GM12874 (cell line): ENCODE measurements at regions not wholly inside any gene's neighbourhood (a gene's known extent, or its start where the extent isn't known, plus 50 kb on each side); places are given as distances from the start of the nearest gene placed in this dataset.

Experiments
- CTCF ChIP-seq: IDR thresholded peaks from 2 replicates; pipeline ENCODE4 v1.5.1; 2011; ENCODE audit warnings: low read depth, mild to moderate bottlenecking, control low read depth, low read length, moderate library complexity; ENCODE audit not compliant: insufficient read depth

GRCh38 chr4:22573198-22573597 lies 57.3 kb upstream of the ADGRA3 start:
- TF ChIP-seq CTCF: no peak

DNA sequence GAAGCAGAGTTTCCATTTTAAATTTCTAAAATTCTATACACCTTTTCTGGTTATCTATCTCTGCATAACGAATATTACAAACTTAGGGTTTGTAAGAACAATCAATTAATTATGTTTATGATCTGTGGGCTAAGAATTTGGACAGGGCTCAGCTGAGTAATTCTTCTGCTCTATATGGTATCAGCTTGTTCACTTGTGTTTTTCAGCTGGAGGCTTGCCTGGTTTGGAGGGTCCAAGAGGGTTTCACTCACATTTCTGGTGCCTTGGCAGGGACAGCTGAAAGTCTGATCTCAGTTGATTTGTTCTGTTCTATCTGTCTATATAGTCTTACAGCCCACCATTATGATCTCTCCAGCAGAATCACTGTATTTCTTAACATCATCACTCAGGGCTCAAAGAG lies 57.8 kb upstream of the ADGRA3 start:
- TF ChIP-seq CTCF: no peak

DNA sequence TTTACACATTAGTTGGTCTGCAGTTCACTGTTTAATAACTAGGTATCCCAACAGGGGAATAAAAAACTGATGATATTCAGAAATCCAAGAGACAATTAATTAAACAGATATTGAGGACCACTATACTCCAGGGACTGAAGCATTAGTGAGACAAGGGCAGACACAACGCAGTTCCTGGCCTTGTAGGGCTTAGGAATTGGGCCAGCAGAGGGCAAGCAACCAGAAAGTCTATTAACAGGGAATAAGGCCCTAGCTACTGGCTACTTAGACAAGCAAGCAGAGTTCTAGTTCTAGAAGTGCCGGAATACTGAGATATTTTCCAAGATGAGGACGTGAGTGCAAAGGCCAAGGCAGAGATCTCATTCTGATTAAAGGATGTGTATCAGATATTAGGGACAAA lies 58.6 kb upstream of the ADGRA3 start:
- no peak for TF ChIP-seq CTCF

DNA sequence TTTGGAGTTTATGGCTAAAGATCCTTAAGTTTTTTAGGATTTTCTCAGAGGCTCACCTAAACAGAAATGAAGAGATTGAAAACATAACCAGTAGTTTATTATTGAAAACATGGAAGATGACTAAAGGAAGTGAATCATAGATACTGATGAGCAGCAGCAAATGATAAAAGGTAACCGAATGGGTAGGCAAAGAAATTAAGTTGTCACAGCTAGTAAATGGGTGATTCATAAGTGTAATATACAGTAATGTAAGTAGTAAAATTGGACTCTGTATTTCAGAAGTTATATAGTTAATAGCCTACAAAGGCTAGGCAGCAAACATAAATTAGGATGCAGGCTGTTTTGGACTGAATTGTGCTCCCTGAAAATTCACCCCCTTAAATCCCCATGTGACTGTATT lies 59.0 kb upstream of the ADGRA3 start:
- TF ChIP-seq CTCF: no peak

DNA sequence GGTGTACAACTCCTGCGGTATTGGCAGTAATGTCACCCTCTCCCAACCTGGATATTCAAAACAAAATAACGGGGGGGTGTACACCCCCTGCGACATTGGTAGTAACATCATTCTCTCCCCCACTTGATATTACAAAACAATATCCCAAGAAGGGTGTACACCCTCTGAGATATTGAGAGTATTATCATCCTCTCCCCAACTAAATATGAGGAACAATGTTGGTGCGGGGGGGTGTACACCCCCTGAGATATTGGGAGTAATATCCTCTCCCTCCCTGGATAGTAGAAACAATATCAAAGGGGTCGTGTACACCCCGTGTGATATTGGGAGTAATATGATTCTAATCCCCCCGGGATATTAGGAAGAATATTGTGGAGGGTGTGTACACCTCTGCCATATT lies 71.4 kb upstream of the ADGRA3 start:
- TF ChIP-seq CTCF: no peak

- no peak for TF ChIP-seq CTCF
Measured at GRCh38 chr4:22593933-22594332, 78.1 kb upstream of the ADGRA3 start.

- no peak for TF ChIP-seq CTCF
Measured at GRCh38 chr4:22595684-22596083, 79.8 kb upstream of the ADGRA3 start.

- no peak for TF ChIP-seq CTCF
Measured at GRCh38 chr4:22596409-22596808, 80.5 kb upstream of the ADGRA3 start.
